DND-41 (cell line): ENCODE measurements at regions not wholly inside any gene's neighbourhood (a gene's known extent, or its start where the extent isn't known, plus 50 kb on each side); places are given as distances from the start of the nearest gene placed in this dataset.
"Not testable (repeated sequence)": the region's sequence is repeated elsewhere in the genome, so short reads cannot be mapped to it uniquely, and the experiment has no call there.

Experiments used
- CTCF ChIP-seq: IDR thresholded peaks from 2 replicates; pipeline ENCODE4 v1.5.1; 2012; ENCODE audit warnings: borderline replicate concordance, low read length, moderate library complexity, mild to moderate bottlenecking; ENCODE audit not compliant: poor library complexity, severe bottlenecking; ENCODE audit errors: extremely low read depth
- EZH2 ChIP-seq: IDR thresholded peaks from 3 replicates; pipeline ENCODE4 v1.6.1; 2012; ENCODE audit warnings: borderline replicate concordance, low read depth, mild to moderate bottlenecking, moderate library complexity, low read length, inconsistent platforms; ENCODE audit not compliant: severe bottlenecking

GRCh38 chr7:142627223-142627622 lies 122.0 kb upstream of the PRSS1 start:
- not testable (repeated sequence) for TF ChIP-seq CTCF, EZH2
